ENCODE measurements at regions not wholly inside any gene's neighbourhood (a gene's known extent, or its start where the extent isn't known, plus 50 kb on each side); places are given as distances from the start of the nearest gene placed in this dataset.

DNA sequence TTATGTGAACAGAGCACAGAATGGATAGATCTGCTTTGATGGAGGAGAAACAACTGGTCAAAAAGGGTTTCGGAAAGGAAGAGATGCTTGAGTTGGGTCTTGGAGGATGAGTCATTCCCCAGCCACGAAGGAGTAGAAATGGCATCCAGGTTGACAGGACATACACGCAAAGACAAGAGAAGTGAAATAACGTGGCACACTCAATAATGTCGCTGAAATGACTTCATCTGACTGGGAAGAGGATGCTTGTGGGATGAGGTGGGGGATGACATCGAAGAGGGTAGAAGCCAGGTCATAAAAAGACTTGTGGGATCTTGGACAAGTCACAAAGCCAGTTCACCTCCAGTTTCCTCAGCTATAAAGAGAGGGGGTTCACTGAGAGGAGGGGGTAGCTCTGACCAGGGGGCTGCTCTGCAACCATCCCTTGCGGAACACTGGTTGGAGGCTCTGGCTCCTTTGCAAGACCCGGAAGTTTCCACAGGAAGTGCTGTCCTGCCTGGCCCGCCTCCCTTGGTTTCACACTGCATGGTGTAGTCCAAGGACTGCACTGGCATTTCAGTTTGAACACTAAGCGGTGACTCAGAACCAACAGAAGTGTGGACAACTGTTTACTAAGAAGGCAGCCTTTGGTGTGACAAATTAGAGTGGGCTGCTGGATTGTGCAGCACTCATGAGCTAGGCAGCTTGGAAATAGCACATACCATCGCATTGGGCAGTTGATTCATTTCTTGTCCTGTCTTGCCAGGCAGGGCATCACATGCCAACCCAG is 189.9 kb upstream of the ADO start:
- Mint-ChIP-seq H3K4me3 (no peak overlapping the region), H3K27ac (no peak overlapping the region), H3K9me3 (ENCODE audit: insufficient read depth) (no peaks in the 10 kb centered on the region), H3K4me1 (peaks cover 27% of the 10 kb centered on the region), H3K27me3 (no peaks in the 10 kb centered on the region)
- H3K27ac ChIP-seq (ENCODE audit: low read length in 2 of 2), result no peak overlapping the region
- no peak overlapping the region for H2AFZ ChIP-seq (ENCODE audit: insufficient read depth, low read depth, low read length, poor library complexity, severe bottlenecking)
- DNase-seq (no peak), ATAC-seq (ENCODE audit: low read depth) (no peak)
- POLR2A ChIA-PET, result no interaction called here
- CTCF ChIA-PET, result interaction anchor here (1.2 to 9.2 kb wide), 6 partner anchors 23 to 202 kb away, joined by 3 to 204 read pairs (median 5); partner anchors contain the start of gene EGR2
- whole genome bisulfite sequencing (ENCODE audit: insufficient coverage), result 73% methylated on average over 9 of the region's 11 CpGs
- H3K4me2 ChIP-seq (replicated peaks; ENCODE audit: low read depth, low read length, poor library complexity, severe bottlenecking), result no peak overlapping the region
- TF ChIP-seq, protein P1, sequence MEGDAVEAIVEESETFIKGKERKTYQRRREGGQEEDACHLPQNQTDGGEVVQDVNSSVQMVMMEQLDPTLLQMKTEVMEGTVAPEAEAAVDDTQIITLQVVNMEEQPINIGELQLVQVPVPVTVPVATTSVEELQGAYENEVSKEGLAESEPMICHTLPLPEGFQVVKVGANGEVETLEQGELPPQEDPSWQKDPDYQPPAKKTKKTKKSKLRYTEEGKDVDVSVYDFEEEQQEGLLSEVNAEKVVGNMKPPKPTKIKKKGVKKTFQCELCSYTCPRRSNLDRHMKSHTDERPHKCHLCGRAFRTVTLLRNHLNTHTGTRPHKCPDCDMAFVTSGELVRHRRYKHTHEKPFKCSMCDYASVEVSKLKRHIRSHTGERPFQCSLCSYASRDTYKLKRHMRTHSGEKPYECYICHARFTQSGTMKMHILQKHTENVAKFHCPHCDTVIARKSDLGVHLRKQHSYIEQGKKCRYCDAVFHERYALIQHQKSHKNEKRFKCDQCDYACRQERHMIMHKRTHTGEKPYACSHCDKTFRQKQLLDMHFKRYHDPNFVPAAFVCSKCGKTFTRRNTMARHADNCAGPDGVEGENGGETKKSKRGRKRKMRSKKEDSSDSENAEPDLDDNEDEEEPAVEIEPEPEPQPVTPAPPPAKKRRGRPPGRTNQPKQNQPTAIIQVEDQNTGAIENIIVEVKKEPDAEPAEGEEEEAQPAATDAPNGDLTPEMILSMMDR (IDR thresholded peaks at IDR 0.05), result no peak
- no peak for TF ChIP-seq EZH2 (IDR thresholded peaks at IDR 0.05; ENCODE audit: borderline replicate concordance, insufficient read depth, low read depth, low read length, poor library complexity, severe bottlenecking)
- no peaks in the 10 kb centered on the region for H3K27me3 ChIP-seq (replicated peaks in 1 of 4; ENCODE audit: control extremely low read depth in 1 of 4, control insufficient read depth in 3 of 4, insufficient read depth in 4 of 4, low read length in 3 of 4)
- H3K9me3 ChIP-seq (ENCODE audit: control extremely low read depth in 1 of 3, control insufficient read depth in 2 of 3, insufficient read depth in 1 of 3, low read length in 2 of 3), result no peaks in the 10 kb centered on the region
- no peaks in the 10 kb centered on the region for H4K20me1 ChIP-seq (ENCODE audit: control insufficient read depth, insufficient read depth, low read length, poor library complexity, severe bottlenecking)
- intact Hi-C loops (cut with micrococcal nuclease), result no loop called here
- H3K4me3 ChIP-seq (ENCODE audit: control extremely low read depth in 1 of 5, extremely low read depth in 1 of 5, insufficient read depth in 1 of 5, low read depth in 2 of 5, low read length in 4 of 5), result no peak overlapping the region
- H3K9ac ChIP-seq (ENCODE audit: low read length), result no peak overlapping the region
- no peaks in the 10 kb centered on the region for H3K36me3 ChIP-seq (replicated peaks in 1 of 2; ENCODE audit: control extremely low read depth in 1 of 2, control insufficient read depth in 1 of 2, extremely low read depth in 1 of 2, insufficient read depth in 2 of 2, low read length in 1 of 2)
- peaks cover 14 to 15% of the 10 kb centered on the region in 2 donors for H3K4me1 ChIP-seq (ENCODE audit: control insufficient read depth in 2 of 2, insufficient read depth in 2 of 2, low read length in 2 of 2)
- H3K79me2 ChIP-seq (ENCODE audit: control insufficient read depth, insufficient read depth, low read length), result no peaks in the 10 kb centered on the region

DNA sequence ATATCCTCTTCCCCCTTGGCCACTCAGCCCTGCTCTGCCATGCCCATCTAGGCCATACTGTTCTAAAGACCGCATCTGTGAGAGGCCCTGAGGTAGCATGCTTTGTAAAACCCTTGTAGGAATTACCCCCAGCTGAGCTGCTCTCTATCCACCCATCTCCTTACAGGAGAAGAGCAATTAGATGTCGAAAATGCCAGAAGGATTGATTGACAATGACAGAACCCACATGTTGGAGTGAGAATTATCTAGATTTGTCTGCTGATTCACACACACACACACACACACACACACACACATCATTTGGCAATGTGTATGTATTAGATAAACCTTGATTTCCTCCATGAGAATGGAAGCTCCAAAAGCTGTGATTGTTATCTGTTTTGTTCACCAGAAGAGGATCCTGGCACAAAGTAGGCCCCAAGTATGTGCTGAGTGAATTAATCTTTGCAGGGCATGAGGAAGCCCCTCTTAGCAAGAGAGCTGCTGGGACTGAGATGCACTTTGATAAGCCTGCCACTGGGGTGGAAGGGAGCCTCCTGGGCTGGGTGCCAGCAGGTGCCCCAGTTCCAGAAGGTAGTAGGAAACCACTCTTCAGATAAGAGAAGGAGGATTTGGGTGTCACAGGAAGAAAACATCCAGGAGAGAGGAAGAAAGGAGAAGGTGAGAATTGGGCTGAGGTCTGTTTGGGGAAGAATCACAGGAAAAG is 187.5 kb upstream of the ADO start:
- POLR2A ChIA-PET, result no interaction called here

More for the DNA sequence above, 187.5 kb upstream of the ADO start:
- Histone ChIP-seq H3K9me3 (ENCODE audit: control extremely low read depth in 1 of 3, control insufficient read depth in 2 of 3, insufficient read depth in 1 of 3, low read length in 2 of 3) (no peaks in the 10 kb centered on the region), H3K9ac (ENCODE audit: low read length) (no peak overlapping the region), H3K4me1 (ENCODE audit: control insufficient read depth in 2 of 2, insufficient read depth in 2 of 2, low read length in 2 of 2) (peaks cover 15 to 20% of the 10 kb centered on the region in 2 donors), H3K27ac (ENCODE audit: low read length in 2 of 2) (no peak overlapping the region), H3K79me2 (ENCODE audit: control insufficient read depth, insufficient read depth, low read length) (no peaks in the 10 kb centered on the region), H3K4me3 (ENCODE audit: control extremely low read depth in 1 of 5, extremely low read depth in 1 of 5, insufficient read depth in 1 of 5, low read depth in 2 of 5, low read length in 4 of 5) (no peak overlapping the region), H2AFZ (ENCODE audit: insufficient read depth, low read depth, low read length, poor library complexity, severe bottlenecking) (no peak overlapping the region), H4K20me1 (ENCODE audit: control insufficient read depth, insufficient read depth, low read length, poor library complexity, severe bottlenecking) (no peaks in the 10 kb centered on the region), H3K4me2 (replicated peaks; ENCODE audit: low read depth, low read length, poor library complexity, severe bottlenecking) (no peak overlapping the region), H3K36me3 (replicated peaks in 1 of 2; ENCODE audit: control extremely low read depth in 1 of 2, control insufficient read depth in 1 of 2, extremely low read depth in 1 of 2, insufficient read depth in 2 of 2, low read length in 1 of 2) (no peaks in the 10 kb centered on the region), H3K27me3 (replicated peaks in 1 of 4; ENCODE audit: control extremely low read depth in 1 of 4, control insufficient read depth in 3 of 4, insufficient read depth in 4 of 4, low read length in 3 of 4) (no peaks in the 10 kb centered on the region)
- DNase-seq, result no peak
- no CpG with 5 or more reads among the region's 2 CpGs for WGBS (ENCODE audit: insufficient coverage)
- Mint-ChIP-seq H3K27me3 (no peaks in the 10 kb centered on the region), H3K4me3 (no peak overlapping the region), H3K4me1 (peaks cover 33% of the 10 kb centered on the region), H3K9me3 (ENCODE audit: insufficient read depth) (no peaks in the 10 kb centered on the region), H3K27ac (no peak overlapping the region)
- CTCF ChIA-PET, result interaction anchor here (0.8 to 9.2 kb wide), 3 partner anchors 23 to 201 kb away, joined by 3 to 204 read pairs (median 3); partner anchors contain the start of gene EGR2
- TF ChIP-seq, protein P1 (IDR thresholded peaks at IDR 0.05), result no peak
- no peak for TF ChIP-seq EZH2 (IDR thresholded peaks at IDR 0.05; ENCODE audit: borderline replicate concordance, insufficient read depth, low read depth, low read length, poor library complexity, severe bottlenecking)
- intact Hi-C loops (cut with micrococcal nuclease), result no loop called here
- no peak for ATAC-seq (ENCODE audit: low read depth)
